SK-N-MC (cell line): ENCODE measurements at regions not wholly inside any gene's neighbourhood (a gene's known extent, or its start where the extent isn't known, plus 50 kb on each side); places are given as distances from the start of the nearest gene placed in this dataset.

Experiments used
- EZH2 ChIP-seq: fragments of 200-600 bp; sonication (generic); IDR thresholded peaks from one replicate; pipeline ENCODE4 v1.6.1; 2017; ENCODE audit warnings: antibody characterized with exemption
- POLR2AphosphoS5 ChIP-seq: IDR thresholded peaks from 2 replicates; pipeline ENCODE4 v1.6.1; 2012; ENCODE audit warnings: mild to moderate bottlenecking, low read depth, low read length, borderline replicate concordance

- TF ChIP-seq EZH2 (no peak), POLR2AphosphoS5 (no peak)
Observed at GRCh38 chr11:38759394-38759793, 2161.4 kb upstream of the RAG2 start.
